HEK293 (cell line): ENCODE measurements at regions not wholly inside any gene's neighbourhood (a gene's known extent, or its start where the extent isn't known, plus 50 kb on each side); places are given as distances from the start of the nearest gene placed in this dataset.

Experiments used
- ZBTB7A ChIP-seq: fragments of 450-650 bp; formaldehyde crosslinking; IDR thresholded peaks from 2 replicates; pipeline ENCODE4 v1.5.1; 2016; ENCODE audit warnings: low read depth, missing biosample characterization, missing genetic modification characterization
- ZEB2 ChIP-seq: fragments of 450-650 bp; formaldehyde crosslinking; IDR thresholded peaks from 2 replicates; pipeline ENCODE4 v1.5.1; 2016; ENCODE audit warnings: missing biosample characterization, missing genetic modification characterization
- ZFP3 ChIP-seq: fragments of 450-650 bp; formaldehyde crosslinking; IDR thresholded peaks from 2 replicates; pipeline ENCODE4 v1.5.1; 2016; ENCODE audit warnings: low read depth, missing biosample characterization, missing genetic modification characterization
- ZNF174 ChIP-seq: fragments of 450-650 bp; formaldehyde crosslinking; IDR thresholded peaks from 2 replicates; pipeline ENCODE4 v1.5.0; 2017; ENCODE audit warnings: missing biosample characterization, mild to moderate bottlenecking, missing genetic modification characterization
- ZNF776 ChIP-seq: fragments of 450-650 bp; formaldehyde crosslinking; IDR thresholded peaks from 2 replicates; pipeline ENCODE4 v1.5.0; 2017; ENCODE audit warnings: missing biosample characterization, missing genetic modification characterization, borderline replicate concordance
- TF ChIP-seq, protein P1 (sequence below): fragments of 450-650 bp; formaldehyde crosslinking; IDR thresholded peaks from 2 replicates; pipeline ENCODE4 v1.5.1; 2016; ENCODE audit warnings: missing biosample characterization, missing genetic modification characterization
- TF ChIP-seq, protein P2 (sequence below): fragments of 450-650 bp; formaldehyde crosslinking; IDR thresholded peaks from 2 replicates; pipeline ENCODE4 v1.5.1; 2016; ENCODE audit warnings: missing biosample characterization, missing genetic modification characterization, low read depth
- TF ChIP-seq, protein P3 (sequence below): fragments of 450-650 bp; IDR thresholded peaks from 2 replicates; pipeline ENCODE4 v1.5.1; 2018; ENCODE audit warnings: missing biosample characterization, missing genetic modification characterization
- TF ChIP-seq, protein P4 (sequence below): fragments of 450-650 bp; formaldehyde crosslinking; IDR thresholded peaks from 2 replicates; pipeline ENCODE4 v1.5.1; 2016; ENCODE audit warnings: missing biosample characterization, missing genetic modification characterization

- TF ChIP-seq, protein P1, sequence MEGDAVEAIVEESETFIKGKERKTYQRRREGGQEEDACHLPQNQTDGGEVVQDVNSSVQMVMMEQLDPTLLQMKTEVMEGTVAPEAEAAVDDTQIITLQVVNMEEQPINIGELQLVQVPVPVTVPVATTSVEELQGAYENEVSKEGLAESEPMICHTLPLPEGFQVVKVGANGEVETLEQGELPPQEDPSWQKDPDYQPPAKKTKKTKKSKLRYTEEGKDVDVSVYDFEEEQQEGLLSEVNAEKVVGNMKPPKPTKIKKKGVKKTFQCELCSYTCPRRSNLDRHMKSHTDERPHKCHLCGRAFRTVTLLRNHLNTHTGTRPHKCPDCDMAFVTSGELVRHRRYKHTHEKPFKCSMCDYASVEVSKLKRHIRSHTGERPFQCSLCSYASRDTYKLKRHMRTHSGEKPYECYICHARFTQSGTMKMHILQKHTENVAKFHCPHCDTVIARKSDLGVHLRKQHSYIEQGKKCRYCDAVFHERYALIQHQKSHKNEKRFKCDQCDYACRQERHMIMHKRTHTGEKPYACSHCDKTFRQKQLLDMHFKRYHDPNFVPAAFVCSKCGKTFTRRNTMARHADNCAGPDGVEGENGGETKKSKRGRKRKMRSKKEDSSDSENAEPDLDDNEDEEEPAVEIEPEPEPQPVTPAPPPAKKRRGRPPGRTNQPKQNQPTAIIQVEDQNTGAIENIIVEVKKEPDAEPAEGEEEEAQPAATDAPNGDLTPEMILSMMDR (tag by site-specific recombination), result no peak
- TF ChIP-seq, protein P2, sequence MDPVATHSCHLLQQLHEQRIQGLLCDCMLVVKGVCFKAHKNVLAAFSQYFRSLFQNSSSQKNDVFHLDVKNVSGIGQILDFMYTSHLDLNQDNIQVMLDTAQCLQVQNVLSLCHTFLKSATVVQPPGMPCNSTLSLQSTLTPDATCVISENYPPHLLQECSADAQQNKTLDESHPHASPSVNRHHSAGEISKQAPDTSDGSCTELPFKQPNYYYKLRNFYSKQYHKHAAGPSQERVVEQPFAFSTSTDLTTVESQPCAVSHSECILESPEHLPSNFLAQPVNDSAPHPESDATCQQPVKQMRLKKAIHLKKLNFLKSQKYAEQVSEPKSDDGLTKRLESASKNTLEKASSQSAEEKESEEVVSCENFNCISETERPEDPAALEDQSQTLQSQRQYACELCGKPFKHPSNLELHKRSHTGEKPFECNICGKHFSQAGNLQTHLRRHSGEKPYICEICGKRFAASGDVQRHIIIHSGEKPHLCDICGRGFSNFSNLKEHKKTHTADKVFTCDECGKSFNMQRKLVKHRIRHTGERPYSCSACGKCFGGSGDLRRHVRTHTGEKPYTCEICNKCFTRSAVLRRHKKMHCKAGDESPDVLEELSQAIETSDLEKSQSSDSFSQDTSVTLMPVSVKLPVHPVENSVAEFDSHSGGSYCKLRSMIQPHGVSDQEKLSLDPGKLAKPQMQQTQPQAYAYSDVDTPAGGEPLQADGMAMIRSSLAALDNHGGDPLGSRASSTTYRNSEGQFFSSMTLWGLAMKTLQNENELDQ (tag by site-specific recombination), result no peak
- TF ChIP-seq ZNF776 (tag by site-specific recombination) (no peak), ZNF174 (tag by site-specific recombination) (no peak), ZFP3 (tag by site-specific recombination) (no peak), ZEB2 (tag by site-specific recombination) (no peak), ZBTB7A (tag by site-specific recombination) (no peak)
- TF ChIP-seq, protein P3, sequence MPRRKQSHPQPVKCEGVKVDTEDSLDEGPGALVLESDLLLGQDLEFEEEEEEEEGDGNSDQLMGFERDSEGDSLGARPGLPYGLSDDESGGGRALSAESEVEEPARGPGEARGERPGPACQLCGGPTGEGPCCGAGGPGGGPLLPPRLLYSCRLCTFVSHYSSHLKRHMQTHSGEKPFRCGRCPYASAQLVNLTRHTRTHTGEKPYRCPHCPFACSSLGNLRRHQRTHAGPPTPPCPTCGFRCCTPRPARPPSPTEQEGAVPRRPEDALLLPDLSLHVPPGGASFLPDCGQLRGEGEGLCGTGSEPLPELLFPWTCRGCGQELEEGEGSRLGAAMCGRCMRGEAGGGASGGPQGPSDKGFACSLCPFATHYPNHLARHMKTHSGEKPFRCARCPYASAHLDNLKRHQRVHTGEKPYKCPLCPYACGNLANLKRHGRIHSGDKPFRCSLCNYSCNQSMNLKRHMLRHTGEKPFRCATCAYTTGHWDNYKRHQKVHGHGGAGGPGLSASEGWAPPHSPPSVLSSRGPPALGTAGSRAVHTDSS (tag by site-specific recombination), result no peak
- TF ChIP-seq, protein P4, sequence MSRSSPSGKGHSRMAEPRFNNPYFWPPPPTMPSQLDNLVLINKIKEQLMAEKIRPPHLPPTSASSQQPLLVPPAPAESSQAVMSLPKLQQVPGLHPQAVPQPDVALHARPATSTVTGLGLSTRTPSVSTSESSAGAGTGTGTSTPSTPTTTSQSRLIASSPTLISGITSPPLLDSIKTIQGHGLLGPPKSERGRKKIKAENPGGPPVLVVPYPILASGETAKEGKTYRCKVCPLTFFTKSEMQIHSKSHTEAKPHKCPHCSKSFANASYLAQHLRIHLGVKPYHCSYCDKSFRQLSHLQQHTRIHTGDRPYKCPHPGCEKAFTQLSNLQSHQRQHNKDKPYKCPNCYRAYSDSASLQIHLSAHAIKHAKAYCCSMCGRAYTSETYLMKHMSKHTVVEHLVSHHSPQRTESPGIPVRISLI (tag by site-specific recombination), result no peak
Observed at GRCh38 chr15:61794276-61794675, 266.0 kb downstream of the VPS13C start.
